HepG2 (cell line): ENCODE measurements at regions not wholly inside any gene's neighbourhood (a gene's known extent, or its start where the extent isn't known, plus 50 kb on each side); places are given as distances from the start of the nearest gene placed in this dataset.

Source experiments
- ATAC-seq: fragments of 200-7000 bp; cut with Tn5 transposase; 3 replicates; pipeline ENCODE4 v1.9.1; 2020; ENCODE audit warnings: mild to moderate bottlenecking, moderate library complexity
- BruUV-seq: library from RNA; stranded (reverse); fragments of 400-500 nt; replicated peaks from 2 replicates; lab custom pipeline; 2021; lab: Mats Ljungman, UMichigan
- CTCF ChIA-PET: fragments of 300-600 bp; formaldehyde crosslinking; extraction: SDS; loops from one replicate; lab custom pipeline; 2021; ENCODE audit warnings: low total read pairs, inconsistent platforms, low intra/inter-chr PET ratio; lab: Yijun Ruan, JAX
- POLR2A ChIA-PET: fragments of 350-600 bp; sonication (Branson Sonifier 250); formaldehyde crosslinking; loops from one replicate; lab custom pipeline; 2020; ENCODE audit warnings: antibody characterized with exemption, inconsistent platforms; lab: Yijun Ruan, JAX
- DNase-seq: peaks from one replicate; pipeline ENCODE4 v3.0.0-alpha.2; 2015; ENCODE audit warnings: low spot score
- FAIRE-seq: peaks from 3 replicates; lab custom pipeline; 2011; peaks lifted over from hg19 to GRCh38; lab: Jason Lieb, UNC
- H2AFZ ChIP-seq: one replicate; pipeline ENCODE4 v1.6.1; 2011; ENCODE audit warnings: low read length, inconsistent platforms
- H3K27ac ChIP-seq: fragments of 300-600 bp; 3 replicates; pipeline ENCODE4 v1.8.0; 2011; ENCODE audit warnings: mixed run types, mild to moderate bottlenecking, mixed read lengths, low read length, inconsistent platforms; ENCODE audit not compliant: insufficient read depth; ENCODE audit errors: extremely low read length
- H3K27me3 ChIP-seq, 2 experiments: fragments of 200-600 bp in 1 of 2; 2 replicates in 1 of 2; 3 replicates in 1 of 2; pipeline versions ENCODE4 v1.6.0 to v1.8.0; 2011; ENCODE audit warnings: low read length in 2 of 2, mild to moderate bottlenecking in 2 of 2, moderate library complexity in 2 of 2, inconsistent platforms in 1 of 2; ENCODE audit not compliant: insufficient read depth in 2 of 2, control insufficient read depth in 1 of 2
- H3K36me3 ChIP-seq, 2 experiments: fragments of 200-600 bp in 1 of 2; replicated peaks in 1 of 2; 2 replicates in 1 of 2; 3 replicates in 1 of 2; pipeline versions ENCODE4 v1.5.1 to v1.8.0; 2011; ENCODE audit warnings: low read length in 2 of 2, inconsistent platforms in 1 of 2; ENCODE audit not compliant: insufficient read depth in 2 of 2, control insufficient read depth in 1 of 2
- H3K4me1 ChIP-seq: 2 replicates; pipeline ENCODE4 v1.5.1; 2012; ENCODE audit warnings: low read length, inconsistent platforms; ENCODE audit not compliant: insufficient read depth
- H3K4me2 ChIP-seq: 2 replicates; pipeline ENCODE4 v1.6.0; 2011; ENCODE audit warnings: low read depth, low read length, inconsistent platforms
- H3K4me3 ChIP-seq, 3 experiments: fragments of 200-600 bp in 1 of 3; sonication (generic), shearing (Covaris generic) in 1 of 3; replicated peaks in 1 of 3; 2 replicates each; pipeline ENCODE4 v1.5.1; 2011 to 2016; ENCODE audit warnings: low read length in 3 of 3, inconsistent platforms in 2 of 3, low read depth in 2 of 3, mild to moderate bottlenecking in 2 of 3, control low read depth in 1 of 3, mixed read lengths in 1 of 3; ENCODE audit not compliant: insufficient read depth in 1 of 3
- H3K79me2 ChIP-seq: one replicate; pipeline ENCODE4 v1.6.1; 2011; ENCODE audit warnings: low read length, inconsistent platforms; ENCODE audit not compliant: insufficient read depth
- H3K9ac ChIP-seq: 2 replicates; pipeline ENCODE4 v1.6.0; 2011; ENCODE audit warnings: mild to moderate bottlenecking, low read depth, low read length, inconsistent platforms; ENCODE audit not compliant: insufficient read depth
- H3K9me3 ChIP-seq: 2 replicates; pipeline ENCODE4 v1.5.1; 2012; ENCODE audit warnings: mild to moderate bottlenecking, low read length
- H4K20me1 ChIP-seq: 2 replicates; pipeline ENCODE4 v1.6.0; 2011; ENCODE audit warnings: inconsistent platforms, mild to moderate bottlenecking, low read length, moderate library complexity; ENCODE audit not compliant: insufficient read depth
- ELF1 ChIP-seq: sonication (generic); formaldehyde crosslinking; IDR thresholded peaks from 2 replicates; pipeline ENCODE4 v1.4.0; 2020; ENCODE audit warnings: missing genetic modification reagents
- FOXM1 ChIP-seq: sonication (generic); formaldehyde crosslinking; IDR thresholded peaks from 2 replicates; pipeline ENCODE4 v1.5.0; 2020; ENCODE audit warnings: missing genetic modification reagents
- HNRNPUL1 ChIP-seq: fragments of 200-400 bp; formaldehyde crosslinking; IDR thresholded peaks from 2 replicates; pipeline ENCODE4 v1.6.1; 2017; ENCODE audit warnings: low read depth, mild to moderate bottlenecking, low read length, moderate library complexity
- HOXA9 ChIP-seq: sonication (generic); formaldehyde crosslinking; IDR thresholded peaks from 2 replicates; pipeline ENCODE4 v1.8.1; 2022; ENCODE audit warnings: missing genetic modification reagents, mild to moderate bottlenecking, moderate library complexity, borderline replicate concordance
- PBX2 ChIP-seq: IDR thresholded peaks from 2 replicates; pipeline ENCODE4 v1.6.1; 2016; ENCODE audit warnings: control low read depth
- PHF8 ChIP-seq: sonication (generic); formaldehyde crosslinking; IDR thresholded peaks from 2 replicates; pipeline ENCODE4 v1.5.0; 2020; ENCODE audit warnings: missing genetic modification reagents
- PRDM4 ChIP-seq: sonication (generic); formaldehyde crosslinking; IDR thresholded peaks from 2 replicates; pipeline ENCODE4 v1.9.0; 2021; ENCODE audit warnings: missing genetic modification reagents, borderline replicate concordance
- RNF2 ChIP-seq: fragments of 450-650 bp; conservative IDR thresholded peaks from 2 replicates; pipeline ENCODE4 v1.6.1; 2016; ENCODE audit warnings: low read depth
- TBX2 ChIP-seq: sonication (generic); formaldehyde crosslinking; IDR thresholded peaks from 2 replicates; pipeline ENCODE4 v1.5.0; 2020; ENCODE audit warnings: missing genetic modification reagents, mild to moderate bottlenecking, borderline replicate concordance
- TOE1 ChIP-seq: sonication (generic); formaldehyde crosslinking; IDR thresholded peaks from 2 replicates; pipeline ENCODE4 v1.4.0; 2020; ENCODE audit warnings: mild to moderate bottlenecking, missing genetic modification reagents
- ZBTB10 ChIP-seq: sonication (generic); formaldehyde crosslinking; IDR thresholded peaks from 2 replicates; pipeline ENCODE4 v1.4.0; 2020; ENCODE audit warnings: missing genetic modification reagents, borderline replicate concordance
- ZNF616 ChIP-seq: sonication (generic); formaldehyde crosslinking; IDR thresholded peaks from 2 replicates; pipeline ENCODE4 v1.5.0; 2020; ENCODE audit warnings: low read depth, mild to moderate bottlenecking, missing genetic modification reagents
- ZNF644 ChIP-seq: IDR thresholded peaks from 2 replicates; pipeline ENCODE4 v1.6.1; 2016; ENCODE audit warnings: low read depth
- ZSCAN9 ChIP-seq: IDR thresholded peaks from 2 replicates; pipeline ENCODE4 v1.6.1; 2016; ENCODE audit warnings: borderline replicate concordance
- WGBS: methylation state at CpG from one replicate; pipeline ENCODE4 v1.1.6; 2017; ENCODE audit warnings: low lambda C conversion rate; 5-methylcytosine and 5-hydroxymethylcytosine counted together
- in situ Hi-C: cut with HindIII; loops from 2 replicates; pipeline ENCODE4 v1.10.0; 2017; ENCODE audit warnings: low pct_unique_long_range_greater_than_20kb; ENCODE audit not compliant: extremely low pct_ligation_motif_present
- intact Hi-C: fragments of 100-400 bp; cut with micrococcal nuclease; formaldehyde crosslinking; loops from one replicate; pipeline ENCODE4 v1.10.0; 2022; ENCODE audit not compliant: unreplicated experiment

GRCh38 chr15:99467338-99467720, 98.5 kb upstream of the MEF2A start:
- no peak overlapping the region for H3K4me2 ChIP-seq
- no peaks in the 10 kb centered on the region for H3K79me2 ChIP-seq
- 80% methylated on average over 14 of the region's 14 CpGs for WGBS
- H2AFZ ChIP-seq, result no peak overlapping the region
- no TSS peak for BruUV-seq
- no peaks in the 10 kb centered on the region for H3K36me3 ChIP-seq
- in situ Hi-C loops, result no loop called here
- TF ChIP-seq HOXA9 (no peak), PBX2 (CRISPR knock-in tag) (no peak)
- TF ChIP-seq, all 625 proteins: peak for 0
- no peak; the same call in 2 of the 3 replicates for ATAC-seq
- ChIA-PET CTCF (no interaction called here), POLR2A (no interaction called here)
- Histone ChIP-seq H3K4me1 (peaks cover 12% of the 10 kb centered on the region), H3K27me3 (no peaks in the 10 kb centered on the region), H4K20me1 (no peaks in the 10 kb centered on the region), H3K9ac (no peak overlapping the region), H3K9me3 (peaks cover 15% of the 10 kb centered on the region), H3K4me3 (no peak overlapping the region), H3K27ac (no peak overlapping the region)
- intact Hi-C loops, result no loop called here
- FAIRE-seq, result no peak
- DNase-seq, result no peak

- in situ Hi-C loops, result no loop called here
- FAIRE-seq, result no peak
- Histone ChIP-seq H3K79me2 (no peaks in the 10 kb centered on the region), H3K36me3 (no peaks in the 10 kb centered on the region), H3K4me3 (no peak overlapping the region), H3K27me3 (no peaks in the 10 kb centered on the region), H3K4me1 (peaks cover 16% of the 10 kb centered on the region), H4K20me1 (no peaks in the 10 kb centered on the region), H3K9me3 (peaks cover 15% of the 10 kb centered on the region), H3K9ac (no peak overlapping the region), H3K4me2 (no peak overlapping the region), H2AFZ (no peak overlapping the region), H3K27ac (no peak overlapping the region)
- BruUV-seq, result no TSS peak
- intact Hi-C loops, result no loop called here
- CTCF ChIA-PET, result no interaction called here
- 0% methylated on average over 1 of the region's 4 CpGs for WGBS
- no peak for ATAC-seq
- DNase-seq, result no peak
- POLR2A ChIA-PET, result no interaction called here
- TF ChIP-seq ZNF644 (CRISPR knock-in tag) (no peak), PHF8 (no peak), HNRNPUL1 (no peak), ZBTB10 (CRISPR knock-in tag) (no peak), FOXM1 (CRISPR knock-in tag) (no peak), TOE1 (CRISPR knock-in tag) (no peak), RNF2 (no peak), TBX2 (no peak), ZSCAN9 (no peak), PRDM4 (no peak), ZNF616 (CRISPR knock-in tag) (no peak), ELF1 (CRISPR knock-in tag) (no peak)
Observed at GRCh38 chr15:99467853-99468464, 97.8 kb upstream of the MEF2A start.
